ENCODE measurements at regions not wholly inside any gene's neighbourhood (a gene's known extent, or its start where the extent isn't known, plus 50 kb on each side); places are given as distances from the start of the nearest gene placed in this dataset.

- DNase-seq (ENCODE audit: low read depth, low spot score), result no peak
- in situ Hi-C loops (cut with HindIII; ENCODE audit: low pct_unique_long_range_greater_than_20kb, low sequenced_read_pairs), result no loop called here
Observed at GRCh38 chr7:70944516-70944915, 187.4 kb upstream of the GALNT17 start.

DNA sequence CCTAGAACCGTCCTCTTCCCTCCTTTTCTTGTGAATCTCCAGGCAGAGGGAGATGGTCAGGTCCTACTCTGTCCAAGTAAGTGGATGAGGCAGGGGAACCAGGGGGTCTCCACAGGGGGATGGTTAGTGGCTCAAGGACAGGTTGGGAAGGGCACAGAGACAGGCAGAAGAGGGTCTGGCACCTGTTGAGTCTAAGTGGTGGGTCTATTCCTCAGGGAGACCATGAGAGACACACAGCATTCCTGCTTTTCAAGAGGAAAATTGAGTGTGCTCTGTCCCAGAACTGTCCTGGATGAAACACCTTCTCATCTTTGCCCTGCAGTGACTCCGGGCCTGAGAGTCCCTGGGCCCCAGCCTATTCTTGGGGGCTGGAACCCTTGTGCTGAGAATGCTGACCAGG lies 184.8 kb upstream of the GALNT17 start:
- in situ Hi-C loops (cut with HindIII; ENCODE audit: low pct_unique_long_range_greater_than_20kb, low sequenced_read_pairs), result no loop called here
- DNase-seq (ENCODE audit: low read depth, low spot score), result no peak

DNA sequence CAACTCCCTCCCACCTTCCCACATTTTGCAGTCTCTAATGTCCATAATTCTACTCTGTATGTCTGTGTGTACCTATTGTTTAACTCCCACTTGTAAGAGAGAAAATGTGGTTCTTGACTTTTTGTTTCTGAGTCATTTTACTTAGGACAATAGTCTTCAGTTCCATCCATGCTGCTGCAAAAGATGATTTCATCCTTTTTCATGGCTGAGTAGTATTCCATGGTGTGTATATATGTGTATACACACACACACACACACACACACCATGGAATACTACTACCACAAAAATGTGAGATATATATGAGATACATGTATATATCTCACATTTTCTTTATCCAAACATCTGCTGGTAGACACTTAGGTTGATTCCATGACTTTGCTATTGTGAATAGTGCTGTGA lies 182.1 kb upstream of the GALNT17 start:
- in situ Hi-C loops (cut with HindIII; ENCODE audit: low pct_unique_long_range_greater_than_20kb, low sequenced_read_pairs), result no loop called here
- no peak for DNase-seq (ENCODE audit: low read depth, low spot score)

DNA sequence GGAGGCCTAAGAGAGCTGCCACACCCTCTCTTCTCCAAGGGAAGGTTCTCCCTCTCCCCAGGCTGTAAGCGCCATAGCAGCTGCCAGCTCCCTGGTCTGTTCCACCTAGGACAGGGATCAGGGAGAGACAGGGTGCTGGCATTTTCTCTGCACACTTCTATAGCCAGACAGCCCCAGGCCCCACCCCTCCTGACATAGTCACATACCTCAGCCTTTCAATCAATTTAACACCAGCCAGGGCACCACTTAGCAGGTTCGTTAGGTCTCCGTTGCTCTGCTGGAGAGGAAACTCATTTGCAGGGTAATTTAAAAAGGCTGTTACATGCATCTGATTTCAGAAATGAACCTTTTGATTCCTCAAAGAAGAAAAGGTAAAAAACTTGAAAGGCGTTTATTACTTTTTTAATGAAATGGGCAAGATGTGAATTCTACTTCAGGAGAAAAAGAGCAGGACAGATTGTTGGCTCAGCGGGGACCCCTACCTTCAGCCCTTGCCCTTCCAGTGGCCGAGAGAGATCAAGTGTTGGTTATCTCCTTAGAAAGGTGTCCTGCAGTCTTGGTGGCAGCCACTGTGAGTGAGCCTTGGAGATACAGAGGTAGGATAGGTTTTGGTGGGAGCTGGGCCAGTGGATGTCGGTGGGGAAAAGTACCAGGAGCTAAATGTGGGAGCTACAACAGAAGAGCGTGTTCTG lies 180.5 kb upstream of the GALNT17 start:
- in situ Hi-C loops (cut with HindIII; ENCODE audit: low pct_unique_long_range_greater_than_20kb, low sequenced_read_pairs), result no loop called here
- DNase-seq (ENCODE audit: low read depth, low spot score), result no peak

DNA sequence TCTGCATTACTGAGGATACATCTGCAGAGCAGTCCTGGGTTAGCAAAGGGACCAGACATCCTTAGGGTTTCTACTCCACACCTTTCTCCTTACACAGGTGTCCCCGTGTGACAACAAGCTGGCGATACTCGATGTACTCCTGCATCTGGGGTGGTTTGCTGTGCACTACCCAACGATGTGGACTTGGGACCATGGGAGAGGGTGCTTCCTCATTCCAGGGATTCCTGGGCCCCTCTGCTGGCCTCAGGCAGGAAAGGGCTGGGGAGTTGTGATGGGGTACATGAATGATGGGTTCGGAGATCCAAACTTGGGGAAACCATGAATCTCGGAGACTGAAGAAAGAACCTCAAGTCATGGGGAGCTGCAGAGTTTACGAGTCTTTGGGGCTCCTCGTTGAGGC lies 179.6 kb upstream of the GALNT17 start:
- DNase-seq (ENCODE audit: low read depth, low spot score), result no peak
- in situ Hi-C loops (cut with HindIII; ENCODE audit: low pct_unique_long_range_greater_than_20kb, low sequenced_read_pairs), result no loop called here

DNA sequence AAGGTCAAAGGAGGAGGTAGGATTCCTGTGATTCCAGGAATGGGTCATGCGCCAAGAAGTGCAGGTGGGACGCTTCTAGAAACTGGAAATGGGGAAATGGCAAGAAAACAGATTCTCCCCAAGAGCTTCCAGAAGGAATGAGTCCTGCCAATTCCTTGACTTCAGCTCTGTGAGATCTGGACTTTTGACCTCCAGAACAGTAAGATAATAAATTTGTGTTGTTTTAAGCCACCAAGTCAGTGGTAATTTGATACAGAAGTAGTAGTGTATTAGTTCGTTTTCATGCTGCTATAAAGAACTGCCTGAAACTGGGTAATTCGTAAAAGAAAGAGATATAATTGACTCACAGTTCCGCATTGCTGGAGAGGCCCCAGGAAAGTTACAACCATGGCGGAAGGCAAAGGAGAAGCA lies 178.6 kb upstream of the GALNT17 start:
- in situ Hi-C loops (cut with HindIII; ENCODE audit: low pct_unique_long_range_greater_than_20kb, low sequenced_read_pairs), result no loop called here
- no peak for DNase-seq (ENCODE audit: low read depth, low spot score)

GRCh38 chr7:70953796-70954195 lies 178.1 kb upstream of the GALNT17 start:
- in situ Hi-C loops (cut with HindIII; ENCODE audit: low pct_unique_long_range_greater_than_20kb, low sequenced_read_pairs), result no loop called here
- DNase-seq (ENCODE audit: low read depth, low spot score), result no peak

GRCh38 chr7:70972693-70973092 lies 159.3 kb upstream of the GALNT17 start:
- no peak for DNase-seq (ENCODE audit: low read depth, low spot score)
- in situ Hi-C loops (cut with HindIII; ENCODE audit: low pct_unique_long_range_greater_than_20kb, low sequenced_read_pairs), result no loop called here

DNA sequence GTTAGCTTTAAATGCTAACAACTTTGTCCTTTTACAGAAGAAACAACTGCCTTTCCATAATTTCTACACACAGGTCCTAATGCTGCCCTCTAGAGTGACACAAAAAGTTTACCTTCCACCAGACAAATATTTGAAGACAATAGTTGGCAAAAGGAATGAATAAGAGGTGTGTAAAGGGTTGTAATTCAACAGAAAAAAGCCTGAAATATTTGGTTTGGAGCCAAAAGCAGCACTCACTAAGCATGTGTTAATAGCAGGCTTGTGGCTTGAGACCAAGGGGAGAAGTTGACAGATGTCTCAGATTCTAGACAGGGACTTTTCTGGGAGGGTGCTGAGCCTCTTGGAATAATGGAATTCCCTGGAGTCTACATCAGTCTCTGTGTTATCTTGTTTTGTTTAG lies 156.2 kb upstream of the GALNT17 start:
- no peak for DNase-seq (ENCODE audit: low read depth, low spot score)
- in situ Hi-C loops (cut with HindIII; ENCODE audit: low pct_unique_long_range_greater_than_20kb, low sequenced_read_pairs), result no loop called here

GRCh38 chr7:70986297-70986696 lies 145.6 kb upstream of the GALNT17 start:
- no peak for DNase-seq (ENCODE audit: low read depth, low spot score)
- in situ Hi-C loops (cut with HindIII; ENCODE audit: low pct_unique_long_range_greater_than_20kb, low sequenced_read_pairs), result no loop called here

- in situ Hi-C loops (cut with HindIII; ENCODE audit: low pct_unique_long_range_greater_than_20kb, low sequenced_read_pairs), result no loop called here
- no peak for DNase-seq (ENCODE audit: low read depth, low spot score)
Observed at GRCh38 chr7:70994176-70994575, 137.8 kb upstream of the GALNT17 start.

DNA sequence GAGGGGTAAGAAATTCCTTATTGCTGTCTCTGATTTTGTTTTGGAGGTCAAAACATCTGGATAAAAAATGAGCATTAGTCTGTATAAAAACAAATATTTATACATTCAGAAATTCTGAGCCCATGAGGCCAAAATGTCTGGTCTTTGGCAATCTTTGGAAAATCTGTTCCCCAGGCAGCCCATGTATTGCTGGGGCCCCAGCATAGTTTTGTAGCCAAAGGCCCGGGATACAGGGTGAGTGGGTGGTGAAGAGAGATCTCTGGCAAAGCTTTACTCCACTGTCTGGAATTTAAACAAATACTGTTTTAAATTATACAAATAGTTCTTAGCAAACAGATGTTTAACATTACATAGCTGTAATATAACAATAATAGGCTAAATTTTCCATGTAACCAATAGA lies 134.7 kb upstream of the GALNT17 start:
- no peak for DNase-seq (ENCODE audit: low read depth, low spot score)
- in situ Hi-C loops (cut with HindIII; ENCODE audit: low pct_unique_long_range_greater_than_20kb, low sequenced_read_pairs), result no loop called here

DNA sequence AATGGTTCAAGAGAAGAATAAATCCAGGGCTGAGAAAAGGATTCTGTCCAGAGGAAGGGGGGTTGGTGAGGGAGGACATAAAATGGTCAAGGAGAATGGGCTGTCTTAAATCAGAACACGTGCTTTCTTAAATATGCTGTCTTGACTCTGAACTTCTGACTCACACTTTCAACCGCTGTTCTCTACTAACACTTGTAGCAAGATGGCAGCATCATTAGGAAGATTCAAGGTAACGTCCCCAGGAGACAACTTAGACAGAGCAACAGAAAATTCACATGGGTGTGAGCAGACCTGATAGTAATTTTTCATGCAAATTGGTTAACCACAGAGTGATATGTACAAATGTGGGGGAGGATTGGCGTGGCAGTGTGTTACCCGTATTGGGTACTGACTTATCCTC lies 126.8 kb upstream of the GALNT17 start:
- in situ Hi-C loops (cut with HindIII; ENCODE audit: low pct_unique_long_range_greater_than_20kb, low sequenced_read_pairs), result no loop called here
- DNase-seq (ENCODE audit: low read depth, low spot score), result no peak

DNA sequence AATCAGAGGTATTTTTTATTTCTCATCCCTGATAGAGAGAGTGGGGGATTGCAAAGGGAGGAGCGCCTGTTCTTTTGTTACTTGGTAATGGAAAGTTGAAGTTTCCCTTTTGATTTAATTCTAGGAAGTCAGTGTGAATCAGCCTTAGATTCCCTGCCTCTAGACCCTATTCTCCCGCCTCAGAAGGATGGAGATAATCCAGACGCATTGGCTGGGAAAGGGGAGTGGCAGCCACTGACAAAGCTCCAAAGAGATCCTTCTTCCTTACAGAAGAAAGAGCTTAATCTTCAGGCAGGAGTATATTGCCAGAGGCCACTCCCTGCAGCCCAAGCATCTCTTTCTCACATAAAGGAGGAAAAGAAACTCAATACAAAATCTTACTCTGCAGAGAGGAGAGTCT lies 122.3 kb upstream of the GALNT17 start:
- in situ Hi-C loops (cut with HindIII; ENCODE audit: low pct_unique_long_range_greater_than_20kb, low sequenced_read_pairs), result no loop called here
- DNase-seq (ENCODE audit: low read depth, low spot score), result no peak

- in situ Hi-C loops (cut with HindIII; ENCODE audit: low pct_unique_long_range_greater_than_20kb, low sequenced_read_pairs), result no loop called here
- no peak for DNase-seq (ENCODE audit: low read depth, low spot score)
Observed at GRCh38 chr7:71015252-71015900, 116.6 kb upstream of the GALNT17 start.

DNA sequence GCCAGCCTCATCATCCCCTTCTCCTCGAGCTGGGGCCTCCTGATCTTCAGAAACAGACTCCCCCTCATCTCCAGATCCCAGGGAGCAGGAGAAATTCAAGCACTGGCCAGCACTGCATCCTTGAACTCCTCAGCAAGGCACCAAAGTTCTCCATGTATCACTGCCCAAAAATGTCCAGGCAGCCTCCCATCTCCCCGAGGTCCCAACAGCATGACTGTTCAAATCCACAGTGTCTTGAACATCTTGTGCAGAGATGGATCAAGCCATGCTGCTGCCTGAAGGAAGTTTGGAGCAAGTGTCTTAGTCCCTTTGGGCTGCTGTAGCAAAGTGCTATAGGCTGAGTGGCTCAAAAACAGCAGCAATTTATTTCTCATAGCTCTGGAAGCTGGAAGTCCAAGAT lies 115.5 kb upstream of the GALNT17 start:
- in situ Hi-C loops (cut with HindIII; ENCODE audit: low pct_unique_long_range_greater_than_20kb, low sequenced_read_pairs), result no loop called here
- no peak for DNase-seq (ENCODE audit: low read depth, low spot score)

DNA sequence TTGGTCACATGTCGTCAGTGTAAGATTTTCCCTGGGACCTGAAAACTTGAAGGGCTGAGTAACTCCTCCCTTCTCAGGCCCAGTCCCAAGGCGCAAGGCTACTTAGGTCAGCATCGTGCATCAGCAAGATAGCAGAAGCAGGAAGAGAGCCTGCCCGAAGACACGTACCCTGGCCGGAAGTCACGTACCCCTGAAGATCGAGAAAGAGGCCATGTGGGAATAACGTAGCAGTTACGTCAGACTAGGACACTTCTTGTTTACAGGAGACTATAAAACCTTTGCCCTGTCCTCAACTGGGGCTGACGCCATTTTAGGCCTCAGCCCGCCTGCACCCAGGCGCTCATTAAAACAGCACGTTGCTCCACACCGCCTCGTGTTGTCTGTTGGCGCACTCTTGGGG lies 114.3 kb upstream of the GALNT17 start:
- in situ Hi-C loops (cut with HindIII; ENCODE audit: low pct_unique_long_range_greater_than_20kb, low sequenced_read_pairs), result no loop called here
- DNase-seq (ENCODE audit: low read depth, low spot score), result no peak

- DNase-seq (ENCODE audit: low read depth, low spot score), result no peak
- in situ Hi-C loops (cut with HindIII; ENCODE audit: low pct_unique_long_range_greater_than_20kb, low sequenced_read_pairs), result no loop called here
Observed at GRCh38 chr7:71019706-71020105, 112.2 kb upstream of the GALNT17 start.

GRCh38 chr7:71021131-71021530 lies 110.8 kb upstream of the GALNT17 start:
- no peak for DNase-seq (ENCODE audit: low read depth, low spot score)
- in situ Hi-C loops (cut with HindIII; ENCODE audit: low pct_unique_long_range_greater_than_20kb, low sequenced_read_pairs), result no loop called here

DNA sequence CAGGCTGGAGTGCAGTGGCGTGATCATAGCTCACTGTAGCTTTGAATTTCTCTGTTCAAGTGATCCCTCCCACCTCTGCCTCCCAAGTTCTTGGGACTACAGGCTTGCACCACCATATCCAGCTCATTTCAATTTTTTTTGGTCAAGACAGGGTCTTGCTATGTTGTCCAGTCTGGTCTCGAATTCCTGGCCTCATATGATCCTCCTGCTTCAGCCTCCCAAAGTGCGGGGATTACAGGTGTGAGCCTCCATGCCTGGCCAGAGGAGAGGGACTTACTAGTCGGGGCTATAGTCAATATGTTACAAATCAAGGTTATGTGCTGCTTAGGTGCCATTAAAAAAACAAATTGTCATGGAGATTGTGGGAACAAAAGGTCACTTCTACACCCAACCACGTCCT lies 105.3 kb upstream of the GALNT17 start:
- in situ Hi-C loops (cut with HindIII; ENCODE audit: low pct_unique_long_range_greater_than_20kb, low sequenced_read_pairs), result no loop called here

More for the DNA sequence above, 105.3 kb upstream of the GALNT17 start:
- DNase-seq (ENCODE audit: low read depth, low spot score), result no peak

All from SK-MEL-5 (cell line).